ENCODE measurements at regions not wholly inside any gene's neighbourhood (a gene's known extent, or its start where the extent isn't known, plus 50 kb on each side); places are given as distances from the start of the nearest gene placed in this dataset.

DNA sequence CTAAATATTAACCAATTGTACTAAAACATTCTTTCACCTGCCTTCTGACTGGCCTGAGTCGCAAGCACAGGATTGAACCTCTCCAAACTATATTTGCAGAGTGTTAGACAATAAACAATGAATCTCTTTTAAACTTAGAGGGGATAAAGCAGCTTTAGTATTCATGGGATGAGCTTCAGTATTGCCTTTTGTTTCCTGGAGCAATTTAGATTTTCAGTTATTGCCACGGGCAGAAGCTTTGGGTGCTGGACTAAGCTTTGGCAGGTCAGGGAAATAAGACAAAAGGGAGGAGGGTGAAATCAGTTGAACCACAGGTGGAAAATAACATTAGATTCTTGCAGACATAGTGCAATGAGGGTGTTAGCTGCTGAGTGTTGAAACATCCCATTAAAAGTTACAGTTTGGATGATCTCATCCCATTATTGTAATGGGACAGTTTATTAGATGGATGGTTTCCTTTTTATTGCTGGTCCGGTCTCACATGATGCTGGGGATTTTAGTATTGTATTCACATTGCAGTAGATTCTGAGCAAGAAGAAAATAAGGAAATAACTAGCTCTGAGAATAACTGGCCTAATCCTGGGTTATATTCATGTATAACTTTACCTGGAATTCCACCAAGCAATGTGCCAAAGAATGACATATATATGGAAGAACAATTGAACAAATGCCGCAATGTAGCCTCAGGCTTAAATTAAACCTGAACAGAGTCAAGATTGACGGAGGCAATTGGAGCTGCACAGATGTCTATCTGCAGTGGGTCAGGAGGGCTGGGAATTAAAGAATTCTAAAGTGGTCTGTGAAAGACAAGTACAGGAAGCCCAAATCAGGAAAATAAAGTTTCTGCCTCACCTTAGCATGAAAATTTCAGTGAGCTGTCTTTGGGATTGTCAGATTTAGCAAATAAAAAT, 1092.8 kb upstream of the SEL1L start:
- TF ChIP-seq EP300 (IDR thresholded peaks at IDR 0.05), result no peak
- TF ChIP-seq, protein P1, sequence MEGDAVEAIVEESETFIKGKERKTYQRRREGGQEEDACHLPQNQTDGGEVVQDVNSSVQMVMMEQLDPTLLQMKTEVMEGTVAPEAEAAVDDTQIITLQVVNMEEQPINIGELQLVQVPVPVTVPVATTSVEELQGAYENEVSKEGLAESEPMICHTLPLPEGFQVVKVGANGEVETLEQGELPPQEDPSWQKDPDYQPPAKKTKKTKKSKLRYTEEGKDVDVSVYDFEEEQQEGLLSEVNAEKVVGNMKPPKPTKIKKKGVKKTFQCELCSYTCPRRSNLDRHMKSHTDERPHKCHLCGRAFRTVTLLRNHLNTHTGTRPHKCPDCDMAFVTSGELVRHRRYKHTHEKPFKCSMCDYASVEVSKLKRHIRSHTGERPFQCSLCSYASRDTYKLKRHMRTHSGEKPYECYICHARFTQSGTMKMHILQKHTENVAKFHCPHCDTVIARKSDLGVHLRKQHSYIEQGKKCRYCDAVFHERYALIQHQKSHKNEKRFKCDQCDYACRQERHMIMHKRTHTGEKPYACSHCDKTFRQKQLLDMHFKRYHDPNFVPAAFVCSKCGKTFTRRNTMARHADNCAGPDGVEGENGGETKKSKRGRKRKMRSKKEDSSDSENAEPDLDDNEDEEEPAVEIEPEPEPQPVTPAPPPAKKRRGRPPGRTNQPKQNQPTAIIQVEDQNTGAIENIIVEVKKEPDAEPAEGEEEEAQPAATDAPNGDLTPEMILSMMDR (IDR thresholded peaks at IDR 0.05), result no peak
